C4-2B (cell line): ENCODE measurements at regions not wholly inside any gene's neighbourhood (a gene's known extent, or its start where the extent isn't known, plus 50 kb on each side); places are given as distances from the start of the nearest gene placed in this dataset.

Experiments used
- CTCF ChIP-seq: fragments of 450-650 bp; conservative IDR thresholded peaks from 2 replicates; pipeline ENCODE4 v1.5.1; 2017; ENCODE audit warnings: mild to moderate bottlenecking
- ZFX ChIP-seq: fragments of 450-650 bp; IDR thresholded peaks from 2 replicates; pipeline ENCODE4 v1.6.1; 2017

- no peak for TF ChIP-seq CTCF
- no peak for TF ChIP-seq ZFX
These were observed 233.1 kb upstream of the GAS1 start for GRCh38 chr9:87180361-87180760.
